GM21528 (cell line): ENCODE measurements at regions not wholly inside any gene's neighbourhood (a gene's known extent, or its start where the extent isn't known, plus 50 kb on each side); places are given as distances from the start of the nearest gene placed in this dataset.

ENCODE experiments used
- ATAC-seq: cut with Tn5 transposase; IDR thresholded peaks from one replicate; pipeline ENCODE4 v1.9.1; 2021; ENCODE audit warnings: mild to moderate bottlenecking, moderate library complexity; ENCODE audit not compliant: unreplicated experiment, low FRiP score

DNA sequence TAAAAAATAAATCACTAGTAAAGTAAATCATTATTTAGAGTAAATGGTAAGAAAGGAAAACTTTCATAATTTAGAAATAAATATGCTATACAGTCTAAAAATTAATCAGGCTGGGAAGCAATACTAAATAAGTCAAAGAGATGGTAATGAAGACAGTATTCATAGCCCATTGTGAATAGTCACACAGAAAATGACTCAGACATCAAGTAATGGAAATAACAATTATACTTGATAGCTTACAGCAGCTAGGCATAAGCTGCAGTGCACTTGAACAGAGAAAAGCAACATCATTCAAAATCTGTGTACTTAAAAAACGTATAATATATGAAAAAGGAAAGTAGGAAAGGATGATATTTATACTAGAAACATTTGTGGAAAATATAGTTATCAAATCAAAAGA is 642.5 kb upstream of the GNPDA2 start:
- no peak for ATAC-seq

DNA sequence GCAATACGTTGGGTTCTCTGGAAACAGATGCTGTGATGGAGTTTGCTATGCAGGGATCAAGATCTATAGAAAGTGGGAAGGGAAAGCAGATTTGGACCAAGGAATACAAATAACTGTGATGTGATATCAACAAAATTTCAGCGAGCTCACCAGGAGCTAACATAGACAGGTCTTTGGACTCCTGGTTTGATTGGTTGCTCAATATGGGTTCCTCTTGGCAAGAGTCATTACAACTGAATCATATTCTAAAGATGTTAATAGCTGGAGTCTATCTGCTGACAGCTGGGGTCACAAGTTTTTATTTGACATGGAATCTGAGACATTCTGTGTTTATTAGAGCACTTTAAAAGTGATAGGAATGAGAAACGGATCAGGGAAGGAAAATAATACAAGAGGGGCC is 637.6 kb upstream of the GNPDA2 start:
- ATAC-seq: no peak

- no peak for ATAC-seq
Observed at GRCh38 chr4:45358573-45359506, 632.5 kb upstream of the GNPDA2 start.

DNA sequence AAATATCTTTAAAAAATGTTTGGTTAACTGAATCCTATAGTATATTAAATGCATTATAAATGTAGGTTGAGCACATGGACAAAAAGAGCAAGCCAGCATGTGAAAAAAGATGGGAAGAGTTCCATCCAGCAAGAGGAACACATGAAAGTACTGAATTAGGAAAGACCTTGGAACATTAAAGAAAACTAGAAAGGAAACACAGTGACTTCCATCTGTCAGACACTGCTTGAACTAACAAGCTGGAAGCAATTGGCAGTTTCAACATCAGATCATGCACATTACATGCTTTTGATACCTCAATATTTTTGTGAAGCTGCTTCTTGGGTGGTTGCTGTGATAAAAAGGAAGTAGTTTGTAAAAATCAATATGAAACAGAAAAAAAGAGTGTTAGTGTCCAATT is 626.8 kb upstream of the GNPDA2 start:
- ATAC-seq: no peak

DNA sequence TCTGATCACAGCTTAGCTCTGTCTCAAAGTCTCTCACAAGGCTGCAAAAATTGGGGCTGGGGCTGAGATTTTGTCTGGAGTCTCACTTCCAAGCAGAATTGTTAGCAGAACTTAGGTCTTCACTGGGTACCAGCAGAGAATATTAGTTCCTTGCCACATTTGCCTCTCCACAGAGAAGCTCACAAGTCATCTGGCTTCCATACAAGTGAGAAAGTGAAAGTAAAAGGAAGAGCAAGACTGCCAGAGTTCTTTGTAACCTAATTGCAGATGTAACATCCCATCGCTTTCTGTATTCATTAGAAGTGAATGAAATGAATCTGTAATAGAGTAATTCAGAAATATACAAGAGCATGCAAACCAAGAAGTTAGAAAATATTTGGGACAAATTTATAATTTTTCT is 624.1 kb upstream of the GNPDA2 start:
- no peak for ATAC-seq

DNA sequence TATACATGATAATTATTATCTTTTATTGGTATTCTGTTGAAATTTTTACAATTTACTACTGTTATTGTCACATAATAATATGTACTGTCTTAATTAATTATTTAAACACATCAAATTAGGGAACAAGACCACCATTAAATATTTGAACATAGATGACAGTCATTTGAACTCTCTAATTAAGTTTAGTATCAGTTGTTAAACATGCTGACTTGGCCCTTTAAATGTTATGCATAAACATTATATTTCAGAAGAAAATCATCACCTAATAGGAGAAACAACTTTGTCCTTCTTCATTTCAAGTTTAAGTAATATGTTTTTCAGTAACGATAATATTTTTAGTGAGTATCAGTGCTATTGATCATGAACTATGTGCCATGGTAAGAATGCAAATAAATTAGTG is 623.5 kb upstream of the GNPDA2 start:
- ATAC-seq: no peak

- ATAC-seq: no peak
Observed at GRCh38 chr4:45346816-45347435, 620.6 kb upstream of the GNPDA2 start.

DNA sequence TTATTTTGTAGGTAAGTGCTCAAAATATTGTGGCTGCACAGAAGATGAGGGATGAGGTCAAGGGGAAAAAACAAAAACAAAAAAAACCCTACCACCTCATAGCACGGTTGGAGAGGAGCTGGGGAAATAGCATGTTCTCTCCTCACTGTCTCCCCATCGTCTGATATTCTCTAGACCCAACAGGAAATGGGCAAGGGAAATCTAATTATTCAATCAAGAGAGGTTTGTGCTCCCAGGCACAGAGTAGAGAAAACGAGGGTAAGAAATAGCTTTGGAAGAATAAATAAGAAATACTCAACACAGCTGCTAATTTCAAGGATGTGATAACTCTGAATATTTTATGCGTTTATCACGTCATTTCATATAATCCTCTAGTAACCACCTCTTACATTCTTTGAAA is 619.2 kb upstream of the GNPDA2 start:
- no peak for ATAC-seq

GRCh38 chr4:45331802-45332201 is 605.4 kb upstream of the GNPDA2 start:
- no peak for ATAC-seq

DNA sequence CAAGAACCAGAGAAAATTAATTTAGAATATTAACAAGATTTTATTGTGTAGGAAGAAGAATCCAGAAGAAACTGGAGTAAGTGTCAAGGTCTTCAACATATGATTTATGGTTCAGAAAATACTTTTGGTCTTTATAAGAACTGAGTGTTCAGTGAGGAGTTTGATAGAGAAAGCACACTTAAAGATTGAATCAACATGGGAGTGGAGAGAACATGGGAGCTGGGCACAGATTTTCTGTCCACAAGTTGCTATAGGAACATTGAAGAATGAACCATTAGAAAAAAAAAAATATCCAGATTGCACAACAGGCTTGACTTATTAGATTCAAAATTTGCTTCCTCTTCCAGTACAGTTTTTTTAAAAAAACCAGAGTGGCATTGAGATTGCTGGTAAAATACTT is 601.2 kb upstream of the GNPDA2 start:
- no peak for ATAC-seq

GRCh38 chr4:45324455-45325417 is 598.4 kb upstream of the GNPDA2 start:
- no peak for ATAC-seq

GRCh38 chr4:45323453-45324058 is 597.2 kb upstream of the GNPDA2 start:
- ATAC-seq: no peak

DNA sequence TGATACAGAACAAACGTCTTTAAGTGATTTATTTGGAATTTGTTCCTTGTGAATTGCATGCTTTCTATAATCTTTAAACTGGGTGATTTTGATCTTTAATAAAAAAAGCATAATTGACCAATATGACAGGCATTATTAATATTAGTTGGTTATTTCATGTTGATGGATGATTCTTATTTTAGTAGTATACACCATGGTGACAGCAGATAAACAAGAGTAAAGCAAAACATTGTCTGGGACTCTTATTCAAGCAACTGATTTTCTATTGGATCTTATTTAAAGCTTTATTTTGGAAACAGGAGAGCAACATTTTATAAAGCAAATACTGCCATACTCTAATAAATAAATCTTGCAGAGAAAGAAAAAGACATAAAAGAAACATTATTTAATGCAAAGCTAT is 591.4 kb upstream of the GNPDA2 start:
- ATAC-seq: no peak

DNA sequence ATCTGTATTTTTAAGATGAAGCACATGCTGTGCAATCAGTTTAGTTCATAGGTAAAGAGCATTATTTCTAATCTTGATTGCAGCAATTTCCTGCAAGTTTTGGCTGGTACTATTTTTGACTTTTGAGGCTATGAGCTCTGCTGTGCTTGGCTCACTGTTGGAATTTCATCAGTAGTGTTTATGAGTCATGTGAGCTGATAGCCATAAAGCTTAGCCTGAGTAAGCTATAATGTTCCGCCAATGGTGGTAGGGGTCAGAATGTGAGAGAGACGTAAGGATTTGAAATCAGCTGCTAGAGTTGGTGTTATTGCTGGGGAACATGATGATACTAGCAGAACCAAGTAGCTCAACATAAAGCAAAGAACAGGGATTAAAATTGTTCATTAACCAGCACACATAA is 590.9 kb upstream of the GNPDA2 start:
- ATAC-seq: no peak

DNA sequence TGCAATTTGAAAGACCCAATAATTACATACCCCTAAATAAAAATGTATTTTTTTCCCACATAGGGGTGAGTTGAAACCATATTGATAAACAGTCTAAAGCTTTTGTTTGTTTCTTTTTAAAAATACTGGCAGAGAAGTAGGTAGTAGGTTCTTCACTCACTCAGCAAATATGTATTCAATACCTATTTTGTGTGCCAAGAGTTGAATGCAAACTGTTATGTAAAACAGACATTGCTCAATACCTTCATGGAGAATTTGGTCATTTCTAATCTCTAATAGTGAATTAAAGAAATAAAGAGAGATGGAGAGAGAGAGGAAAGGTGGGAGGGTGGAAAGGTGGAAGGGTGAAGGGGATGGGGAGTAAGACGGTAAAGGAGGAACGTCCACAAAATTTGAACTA is 589.9 kb upstream of the GNPDA2 start:
- no peak for ATAC-seq

DNA sequence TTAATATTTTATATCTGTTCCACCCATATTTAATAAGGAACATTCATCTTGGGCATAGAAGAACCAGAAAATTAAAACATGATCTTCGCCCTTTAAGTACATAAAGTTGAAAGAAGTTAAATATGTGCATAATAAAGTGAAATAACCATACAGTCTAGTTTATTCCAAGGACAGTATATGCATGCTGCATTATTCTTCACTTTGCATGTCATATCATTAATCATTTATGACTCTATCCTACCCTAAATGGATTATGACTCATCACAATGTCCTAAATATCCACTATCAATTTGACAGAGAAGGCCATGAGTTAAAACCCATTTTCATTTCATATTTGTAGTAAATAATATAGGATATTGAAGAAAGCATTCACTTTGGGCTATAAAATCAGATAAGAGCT is 576.5 kb upstream of the GNPDA2 start:
- ATAC-seq: no peak

DNA sequence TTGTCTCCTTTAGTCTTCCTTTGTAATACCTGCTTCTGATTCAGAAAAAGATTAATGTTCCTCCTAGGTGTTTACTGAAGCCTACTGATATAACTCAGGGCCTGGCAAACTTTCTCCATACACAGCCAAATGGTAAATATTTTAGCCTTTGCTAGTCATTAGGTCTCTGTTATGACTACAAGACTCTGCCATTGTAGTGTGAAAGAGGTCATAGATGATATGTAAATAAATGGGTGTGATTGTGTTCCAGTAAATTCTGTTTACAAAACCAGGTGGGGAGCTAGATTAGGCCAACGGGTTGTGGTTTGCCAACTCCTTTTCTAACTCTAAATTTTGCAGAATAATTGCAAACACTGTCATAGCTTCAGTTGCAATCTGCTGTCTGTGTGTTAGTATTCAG is 568.1 kb upstream of the GNPDA2 start:
- no peak for ATAC-seq

DNA sequence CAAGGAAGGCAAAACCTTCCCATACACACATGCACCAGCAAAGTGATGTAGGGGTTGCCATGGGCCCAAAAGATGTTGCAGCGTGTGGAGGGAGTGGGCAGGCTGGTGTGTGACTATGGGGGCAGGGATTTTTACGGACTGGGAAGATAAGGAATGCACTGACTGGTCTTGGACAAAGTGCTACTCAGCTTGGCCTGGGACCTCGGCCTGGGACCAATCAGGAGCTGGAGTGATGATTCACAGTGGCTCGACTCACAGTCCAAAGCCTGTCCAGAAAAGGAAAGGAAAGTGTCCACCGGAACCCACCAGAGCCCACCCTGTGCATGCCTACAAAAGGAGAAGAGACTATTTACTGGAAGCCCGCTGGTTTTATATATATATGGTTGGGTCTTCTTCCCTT is 567.0 kb upstream of the GNPDA2 start:
- no peak for ATAC-seq

DNA sequence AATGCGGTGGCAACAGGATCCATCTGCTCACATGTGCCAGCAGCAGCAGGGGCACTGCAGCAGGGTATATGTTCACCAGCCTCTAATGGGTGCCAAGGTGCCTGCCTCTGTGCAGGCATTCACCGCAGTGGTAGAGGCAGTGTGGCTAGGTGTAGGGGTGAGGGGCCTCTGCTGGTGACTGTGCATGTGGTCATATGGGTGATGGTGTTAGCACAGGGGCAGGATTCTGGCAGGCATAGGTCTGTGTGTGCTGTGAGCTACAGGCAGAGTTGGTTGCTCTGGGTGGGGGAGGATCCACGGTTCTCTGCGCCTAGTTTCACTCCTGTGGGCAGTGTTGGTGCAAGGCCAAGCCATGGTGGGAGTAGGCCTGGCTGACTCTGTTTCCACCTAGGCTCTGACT is 566.5 kb upstream of the GNPDA2 start:
- ATAC-seq: no peak

DNA sequence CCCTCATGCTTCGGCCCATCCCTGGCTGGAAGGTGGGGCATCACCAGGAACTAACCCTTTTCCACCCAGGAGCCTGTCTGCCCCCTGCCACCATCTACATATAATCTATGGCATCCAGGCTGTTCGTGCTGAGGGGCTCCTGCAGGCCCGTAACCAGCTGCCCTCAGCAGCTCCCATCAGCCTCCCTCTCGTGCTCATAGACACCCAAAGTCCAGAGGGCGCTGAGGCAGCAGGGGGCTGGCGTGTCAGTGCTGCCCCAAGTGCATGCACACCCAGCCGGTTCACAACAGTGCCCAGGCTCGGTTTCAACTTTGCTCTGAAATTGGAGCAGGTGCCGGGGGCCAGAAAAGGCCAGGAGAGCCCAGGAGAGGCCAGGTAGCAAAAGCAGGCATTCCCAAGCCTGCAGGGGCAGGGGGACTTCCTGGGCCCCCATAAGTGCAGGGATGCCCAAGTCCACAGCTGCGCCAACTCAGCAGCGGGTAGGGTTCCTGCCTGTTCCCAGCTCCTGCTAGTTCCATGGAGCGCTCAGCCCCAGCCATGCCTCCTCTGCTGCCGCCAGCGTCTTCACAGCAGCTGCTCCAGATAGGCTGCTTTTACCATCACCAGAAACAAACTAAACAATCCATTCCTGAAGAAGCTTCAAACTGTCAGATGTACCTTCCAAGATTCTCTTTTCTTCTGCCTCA is 558.2 kb upstream of the GNPDA2 start:
- ATAC-seq: no peak
